ENCODE measurements at regions not wholly inside any gene's neighbourhood (a gene's known extent, or its start where the extent isn't known, plus 50 kb on each side); places are given as distances from the start of the nearest gene placed in this dataset.

GRCh38 chr1:68378296-68379084 lies 71.3 kb downstream of the RPE65 start:
- DNase-seq (ENCODE audit: low read depth in 4 of 6, low spot score in 6 of 6) = no peak
- H3K27me3 ChIP-seq (ENCODE audit: control insufficient read depth, insufficient read depth, low read length) = no peaks in the 10 kb centered on the region
- H3K4me1 ChIP-seq (ENCODE audit: control insufficient read depth, insufficient read depth, low read length) = peaks cover 7% of the 10 kb centered on the region
- H3K9me3 ChIP-seq (ENCODE audit: control insufficient read depth, insufficient read depth, low read length) = no peaks in the 10 kb centered on the region
- WGBS (ENCODE audit: insufficient coverage) = 100% methylated on average over 1 of the region's 2 CpGs
- H3K36me3 ChIP-seq (ENCODE audit: control insufficient read depth, insufficient read depth, low read length) = no peaks in the 10 kb centered on the region
- no peak overlapping the region for H3K27ac ChIP-seq (ENCODE audit: low read depth, low read length)
- no peak overlapping the region for H3K4me3 ChIP-seq (ENCODE audit: low read depth, low read length)

- H3K27me3 ChIP-seq (ENCODE audit: control insufficient read depth, insufficient read depth, low read length) = no peaks in the 10 kb centered on the region
- WGBS (ENCODE audit: insufficient coverage) = no CpG with 5 or more reads among the region's 3 CpGs
- no peak for DNase-seq (ENCODE audit: low read depth in 4 of 6, low spot score in 6 of 6)
- H3K4me1 ChIP-seq (ENCODE audit: control insufficient read depth, insufficient read depth, low read length) = peaks cover 7% of the 10 kb centered on the region
- H3K36me3 ChIP-seq (ENCODE audit: control insufficient read depth, insufficient read depth, low read length) = no peaks in the 10 kb centered on the region
- no peak overlapping the region for H3K27ac ChIP-seq (ENCODE audit: low read depth, low read length)
- no peak overlapping the region for H3K4me3 ChIP-seq (ENCODE audit: low read depth, low read length)
- no peaks in the 10 kb centered on the region for H3K9me3 ChIP-seq (ENCODE audit: control insufficient read depth, insufficient read depth, low read length)
Observed at GRCh38 chr1:68377098-68377497, 72.7 kb downstream of the RPE65 start.

- Histone ChIP-seq H3K4me3 (ENCODE audit: low read depth, low read length) (no peak overlapping the region), H3K27me3 (ENCODE audit: control insufficient read depth, insufficient read depth, low read length) (no peaks in the 10 kb centered on the region), H3K4me1 (ENCODE audit: control insufficient read depth, insufficient read depth, low read length) (peaks cover 7% of the 10 kb centered on the region), H3K36me3 (ENCODE audit: control insufficient read depth, insufficient read depth, low read length) (no peaks in the 10 kb centered on the region), H3K27ac (ENCODE audit: low read depth, low read length) (no peak overlapping the region), H3K9me3 (ENCODE audit: control insufficient read depth, insufficient read depth, low read length) (no peaks in the 10 kb centered on the region)
- no peak for DNase-seq (ENCODE audit: low read depth in 4 of 6, low spot score in 6 of 6)
Observed at GRCh38 chr1:68376441-68376840, 73.3 kb downstream of the RPE65 start.

- Histone ChIP-seq H3K4me3 (ENCODE audit: low read depth, low read length) (no peak overlapping the region), H3K9me3 (ENCODE audit: control insufficient read depth, insufficient read depth, low read length) (no peaks in the 10 kb centered on the region), H3K27ac (ENCODE audit: low read depth, low read length) (no peak overlapping the region), H3K36me3 (ENCODE audit: control insufficient read depth, insufficient read depth, low read length) (no peaks in the 10 kb centered on the region), H3K27me3 (ENCODE audit: control insufficient read depth, insufficient read depth, low read length) (no peaks in the 10 kb centered on the region), H3K4me1 (ENCODE audit: control insufficient read depth, insufficient read depth, low read length) (peaks cover 7% of the 10 kb centered on the region)
- peak in 1 of 6 donors; percentile 72 for DNase-seq (ENCODE audit: low read depth in 4 of 6, low spot score in 6 of 6)
- WGBS (ENCODE audit: insufficient coverage) = 13% methylated on average over 1 of the region's 1 CpG
Observed at GRCh38 chr1:68375919-68376318, 73.8 kb downstream of the RPE65 start.

GRCh38 chr1:68373173-68373572 lies 76.6 kb downstream of the RPE65 start:
- no peak overlapping the region for H3K4me3 ChIP-seq (ENCODE audit: low read depth, low read length)
- WGBS (ENCODE audit: insufficient coverage) = 98% methylated on average over 17 of the region's 18 CpGs
- no peaks in the 10 kb centered on the region for H3K27me3 ChIP-seq (ENCODE audit: control insufficient read depth, insufficient read depth, low read length)

GRCh38 chr1:68372487-68372886 lies 77.3 kb downstream of the RPE65 start:
- Histone ChIP-seq H3K9me3 (ENCODE audit: control insufficient read depth, insufficient read depth, low read length) (no peaks in the 10 kb centered on the region), H3K4me3 (ENCODE audit: low read depth, low read length) (no peak overlapping the region), H3K36me3 (ENCODE audit: control insufficient read depth, insufficient read depth, low read length) (no peaks in the 10 kb centered on the region), H3K4me1 (ENCODE audit: control insufficient read depth, insufficient read depth, low read length) (peaks cover 7% of the 10 kb centered on the region), H3K27ac (ENCODE audit: low read depth, low read length) (no peak overlapping the region), H3K27me3 (ENCODE audit: control insufficient read depth, insufficient read depth, low read length) (no peaks in the 10 kb centered on the region)
- 98% methylated on average over 5 of the region's 6 CpGs for WGBS (ENCODE audit: insufficient coverage)
- no peak for DNase-seq (ENCODE audit: low read depth in 4 of 6, low spot score in 6 of 6)

More at GRCh38 chr1:68373173-68373572, 76.6 kb downstream of the RPE65 start:
- H3K36me3 ChIP-seq (ENCODE audit: control insufficient read depth, insufficient read depth, low read length) = no peaks in the 10 kb centered on the region
- DNase-seq (ENCODE audit: low read depth in 4 of 6, low spot score in 6 of 6) = no peak
- no peak overlapping the region for H3K27ac ChIP-seq (ENCODE audit: low read depth, low read length)
- H3K4me1 ChIP-seq (ENCODE audit: control insufficient read depth, insufficient read depth, low read length) = peaks cover 7% of the 10 kb centered on the region
- H3K9me3 ChIP-seq (ENCODE audit: control insufficient read depth, insufficient read depth, low read length) = no peaks in the 10 kb centered on the region

GRCh38 chr1:68370101-68370915 lies 79.4 kb downstream of the RPE65 start:
- H3K4me3 ChIP-seq (ENCODE audit: low read depth, low read length) = no peak overlapping the region
- H3K4me1 ChIP-seq (ENCODE audit: control insufficient read depth, insufficient read depth, low read length) = no peaks in the 10 kb centered on the region
- no CpG with 5 or more reads among the region's 1 CpG for WGBS (ENCODE audit: insufficient coverage)
- no peaks in the 10 kb centered on the region for H3K36me3 ChIP-seq (ENCODE audit: control insufficient read depth, insufficient read depth, low read length)
- no peak overlapping the region for H3K27ac ChIP-seq (ENCODE audit: low read depth, low read length)
- H3K27me3 ChIP-seq (ENCODE audit: control insufficient read depth, insufficient read depth, low read length) = no peaks in the 10 kb centered on the region
- DNase-seq (ENCODE audit: low read depth in 4 of 6, low spot score in 6 of 6) = no peak
- no peaks in the 10 kb centered on the region for H3K9me3 ChIP-seq (ENCODE audit: control insufficient read depth, insufficient read depth, low read length)

GRCh38 chr1:68366572-68366971 lies 83.2 kb downstream of the RPE65 start:
- Histone ChIP-seq H3K36me3 (ENCODE audit: control insufficient read depth, insufficient read depth, low read length) (no peaks in the 10 kb centered on the region), H3K4me1 (ENCODE audit: control insufficient read depth, insufficient read depth, low read length) (no peaks in the 10 kb centered on the region), H3K27me3 (ENCODE audit: control insufficient read depth, insufficient read depth, low read length) (no peaks in the 10 kb centered on the region), H3K9me3 (ENCODE audit: control insufficient read depth, insufficient read depth, low read length) (no peaks in the 10 kb centered on the region), H3K27ac (ENCODE audit: low read depth, low read length) (no peak overlapping the region), H3K4me3 (ENCODE audit: low read depth, low read length) (no peak overlapping the region)
- no peak for DNase-seq (ENCODE audit: low read depth in 4 of 6, low spot score in 6 of 6)
- 100% methylated on average over 2 of the region's 5 CpGs for WGBS (ENCODE audit: insufficient coverage)

- WGBS (ENCODE audit: insufficient coverage) = 44% methylated on average over 1 of the region's 1 CpG
- H3K9me3 ChIP-seq (ENCODE audit: control insufficient read depth, insufficient read depth, low read length) = no peaks in the 10 kb centered on the region
- H3K36me3 ChIP-seq (ENCODE audit: control insufficient read depth, insufficient read depth, low read length) = no peaks in the 10 kb centered on the region
- no peaks in the 10 kb centered on the region for H3K4me1 ChIP-seq (ENCODE audit: control insufficient read depth, insufficient read depth, low read length)
- no peak overlapping the region for H3K4me3 ChIP-seq (ENCODE audit: low read depth, low read length)
- H3K27ac ChIP-seq (ENCODE audit: low read depth, low read length) = no peak overlapping the region
- no peaks in the 10 kb centered on the region for H3K27me3 ChIP-seq (ENCODE audit: control insufficient read depth, insufficient read depth, low read length)
- peak in 2 of 6 donors; percentile 62 to 82 for DNase-seq (ENCODE audit: low read depth in 4 of 6, low spot score in 6 of 6)
Observed at GRCh38 chr1:68365709-68366382, 83.9 kb downstream of the RPE65 start.
